Nephron (organoid): ENCODE measurements at regions not wholly inside any gene's neighbourhood (a gene's known extent, or its start where the extent isn't known, plus 50 kb on each side); places are given as distances from the start of the nearest gene placed in this dataset.

ENCODE experiments used
- H3K27ac Mint-ChIP-seq, 3 experiments: 2 replicates each; pipeline ENCODE4 v1.8.0; 2020; ENCODE audit warnings: mixed read lengths in 3 of 3, mild to moderate bottlenecking in 2 of 3, moderate library complexity in 1 of 3
- H3K27me3 Mint-ChIP-seq: 2 replicates; pipeline ENCODE4 v1.8.0; 2021; ENCODE audit warnings: low read depth, mild to moderate bottlenecking, moderate library complexity, mixed read lengths
- H3K36me3 Mint-ChIP-seq: 2 replicates; pipeline ENCODE4 v1.8.0; 2020; ENCODE audit warnings: low read depth, mixed read lengths
- H3K4me1 Mint-ChIP-seq: 2 replicates; pipeline ENCODE4 v1.8.0; 2020; ENCODE audit warnings: mixed read lengths
- H3K4me3 Mint-ChIP-seq, 3 experiments: 2 replicates each; pipeline ENCODE4 v1.8.0; 2020; ENCODE audit warnings: mild to moderate bottlenecking in 3 of 3, mixed read lengths in 3 of 3, moderate library complexity in 2 of 3
- H3K9me3 Mint-ChIP-seq: 2 replicates; pipeline ENCODE4 v1.8.0; 2020; ENCODE audit warnings: mixed read lengths
- CTCF ChIP-seq, 3 experiments: fragments of 200-600 bp; sonication (generic); IDR thresholded peaks; one replicate each; pipeline ENCODE4 v1.5.0; 2021; ENCODE audit warnings: antibody characterized with exemption in 3 of 3; ENCODE audit not compliant: unreplicated experiment in 3 of 3

- H3K4me1 Mint-ChIP-seq = peaks cover 25% of the 10 kb centered on the region
- TF ChIP-seq CTCF (IDR thresholded peaks at IDR 0.05; ENCODE audit: unreplicated experiment in 3 of 3) = no peak
Observed at GRCh38 chr5:74242516-74242915, 398.0 kb downstream of the ENC1 start.

GRCh38 chr5:74241751-74242140 is 398.8 kb downstream of the ENC1 start:
- Mint-ChIP-seq H3K27me3 (no peaks in the 10 kb centered on the region), H3K9me3 (no peaks in the 10 kb centered on the region), H3K4me1 (peaks cover 22% of the 10 kb centered on the region), H3K27ac (peak overlapping the region in 1 of 3 experiments; percentile 92), H3K36me3 (no peaks in the 10 kb centered on the region), H3K4me3 (no peak overlapping the region)
- no peak for TF ChIP-seq CTCF (IDR thresholded peaks at IDR 0.05; ENCODE audit: unreplicated experiment in 3 of 3)

More at GRCh38 chr5:74242516-74242915, 398.0 kb downstream of the ENC1 start:
- H3K9me3 Mint-ChIP-seq = no peaks in the 10 kb centered on the region
- H3K27me3 Mint-ChIP-seq = no peaks in the 10 kb centered on the region
- peak overlapping the region in 2 of 3 experiments; percentile 65 to 92 for H3K27ac Mint-ChIP-seq
- no peaks in the 10 kb centered on the region for H3K36me3 Mint-ChIP-seq
- no peak overlapping the region for H3K4me3 Mint-ChIP-seq

- Mint-ChIP-seq H3K4me3 (no peak overlapping the region), H3K36me3 (no peaks in the 10 kb centered on the region), H3K4me1 (peaks cover 22% of the 10 kb centered on the region), H3K27ac (peak overlapping the region in 1 of 3 experiments; percentile 58), H3K27me3 (no peaks in the 10 kb centered on the region), H3K9me3 (no peaks in the 10 kb centered on the region)
- no peak for TF ChIP-seq CTCF (IDR thresholded peaks at IDR 0.05; ENCODE audit: unreplicated experiment in 3 of 3)
Observed at GRCh38 chr5:74240783-74241750, 399.5 kb downstream of the ENC1 start.

- no peak for TF ChIP-seq CTCF (IDR thresholded peaks at IDR 0.05; ENCODE audit: unreplicated experiment in 3 of 3)
- Mint-ChIP-seq H3K27ac (no peak overlapping the region), H3K9me3 (no peaks in the 10 kb centered on the region)
Observed at GRCh38 chr5:74239261-74239660, 401.3 kb downstream of the ENC1 start.

GRCh38 chr5:74237571-74238145 is 402.9 kb downstream of the ENC1 start:
- Mint-ChIP-seq H3K27me3 (peaks cover 3% of the 10 kb centered on the region), H3K4me3 (no peak overlapping the region), H3K36me3 (no peaks in the 10 kb centered on the region), H3K27ac (no peak overlapping the region), H3K9me3 (no peaks in the 10 kb centered on the region), H3K4me1 (peaks cover 10% of the 10 kb centered on the region)
- TF ChIP-seq CTCF (IDR thresholded peaks at IDR 0.05; ENCODE audit: unreplicated experiment in 3 of 3) = no peak

More at GRCh38 chr5:74239261-74239660, 401.3 kb downstream of the ENC1 start:
- Mint-ChIP-seq H3K4me3 (no peak overlapping the region), H3K36me3 (no peaks in the 10 kb centered on the region), H3K27me3 (no peaks in the 10 kb centered on the region), H3K4me1 (peaks cover 22% of the 10 kb centered on the region)
